ENCODE measurements at regions not wholly inside any gene's neighbourhood (a gene's known extent, or its start where the extent isn't known, plus 50 kb on each side); places are given as distances from the start of the nearest gene placed in this dataset.

DNA sequence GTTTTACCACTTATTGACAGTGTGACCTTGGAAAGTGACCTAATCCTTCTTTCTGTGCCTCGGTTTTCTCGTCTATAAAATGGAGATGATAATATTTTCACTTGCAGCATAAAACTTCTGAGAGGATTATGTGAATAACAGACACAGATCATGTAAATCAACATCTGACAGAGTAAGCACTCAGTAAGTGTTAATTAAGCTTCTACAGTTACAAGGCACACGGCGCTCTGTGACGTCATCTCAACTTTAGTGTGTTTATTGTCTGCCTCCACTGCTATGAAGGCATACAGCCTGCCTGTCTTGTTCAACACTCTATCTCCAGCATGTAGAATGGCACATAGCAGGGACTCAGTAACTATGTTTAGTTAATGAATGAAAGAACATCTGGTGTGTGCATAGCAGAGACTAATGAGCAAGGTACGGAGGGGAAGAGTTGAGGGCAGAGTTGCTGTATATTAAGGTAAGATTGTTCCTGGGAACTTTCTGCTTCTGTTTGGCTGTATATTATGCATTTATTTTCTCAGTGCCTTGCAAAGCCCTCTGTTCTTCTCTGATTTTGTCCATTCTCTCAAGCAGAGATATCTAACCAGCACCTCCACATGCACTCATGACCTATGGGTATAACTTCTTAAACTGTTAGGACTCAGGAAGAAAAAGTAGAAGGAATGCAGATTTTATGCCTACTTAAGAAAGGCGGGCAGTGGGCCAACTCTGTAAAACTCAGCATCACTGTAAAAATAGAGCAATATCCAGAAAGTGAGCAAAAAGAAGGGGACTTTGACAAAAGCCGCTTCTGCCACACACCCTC, 66.4 kb upstream of the STMND1 start:
- Histone ChIP-seq H3K23ac (ENCODE audit: low read depth, low read length) (no peak overlapping the region), H2BK5ac (ENCODE audit: low read depth, low read length, poor library complexity, severe bottlenecking) (no peak overlapping the region), H3K27ac (ENCODE audit: insufficient read depth, low read length) (no peak overlapping the region), H3K9me1 (ENCODE audit: insufficient read depth, low read length) (peaks cover 10% of the 10 kb centered on the region; the same call in 1 of the 2 replicates), H2BK15ac (ENCODE audit: low read depth, low read length) (no peak overlapping the region; the same call in 2 of the 3 replicates), H3K14ac (replicated peaks; ENCODE audit: low read depth, low read length) (no peak overlapping the region), H2AK9ac (replicated peaks; ENCODE audit: low read depth, low read length, poor library complexity) (no peak overlapping the region), H2BK20ac (ENCODE audit: low read depth, low read length) (no peak overlapping the region), H2AFZ (replicated peaks; ENCODE audit: low read length, poor library complexity) (no peak overlapping the region), H3K4ac (ENCODE audit: low read depth, low read length) (no peak overlapping the region; the same call in 1 of the 2 replicates), H3K4me3 (ENCODE audit: insufficient read depth, low read depth, low read length) (no peak overlapping the region), H3K79me1 (ENCODE audit: low read depth in 1 of 2, low read length in 2 of 2) (no peaks in the 10 kb centered on the region), H2AK5ac (ENCODE audit: low read depth, low read length) (peak overlapping the region; percentile 36; the same call in 1 of the 2 replicates), H3K27me3 (ENCODE audit: control insufficient read depth, insufficient read depth, low read length) (no peaks in the 10 kb centered on the region), H3K9ac (ENCODE audit: low read depth, low read length) (no peak overlapping the region), H4K20me1 (ENCODE audit: insufficient read depth, low read length) (no peaks in the 10 kb centered on the region), H2BK120ac (ENCODE audit: low read depth, low read length) (no peak overlapping the region), H3K56ac (ENCODE audit: extremely low read depth, insufficient read depth, low read length) (no peak overlapping the region), H3K36me3 (ENCODE audit: control insufficient read depth, insufficient read depth, low read length) (no peaks in the 10 kb centered on the region), H4K5ac (ENCODE audit: low read depth, low read length) (no peak overlapping the region), H3K9me3 (ENCODE audit: control insufficient read depth, insufficient read depth, low read length) (no peaks in the 10 kb centered on the region), H4K8ac (ENCODE audit: low read depth in 2 of 2, low read length in 2 of 2) (no peak overlapping the region), H3K4me1 (ENCODE audit: control insufficient read depth, insufficient read depth, low read length) (peaks cover 7% of the 10 kb centered on the region), H3K18ac (ENCODE audit: low read depth, low read length) (no peak overlapping the region), H4K91ac (ENCODE audit: insufficient read depth, low read depth, low read length) (no peak overlapping the region), H3K4me2 (ENCODE audit: low read depth, low read length) (no peak overlapping the region)
- no peak for DNase-seq
- CTCF ChIA-PET, result no interaction called here
- WGBS, 2 experiments (ENCODE audit: extremely low coverage in 2 of 2, insufficient read length in 1 of 2), result 96% methylated on average over 4 of the region's 8 CpGs; no CpG with 5 or more reads in 1 of the 2 experiments
- POLR2A ChIA-PET (ENCODE audit: unreplicated experiment), result no interaction called here
- intact Hi-C loops (cut with micrococcal nuclease), result loop anchor here (10.0 kb wide), 1 partner anchor 51 kb away; no protein-coding TSS in a partner anchor
- TF ChIP-seq NFE2L2 (IDR thresholded peaks at IDR 0.05; ENCODE audit: low read depth, low read length) (no peak), CEBPB (IDR thresholded peaks at IDR 0.05; ENCODE audit: low read depth, low read length) (no peak), SMC3 (IDR thresholded peaks at IDR 0.05; ENCODE audit: low read depth, low read length) (no peak), MXI1 (IDR thresholded peaks at IDR 0.05; ENCODE audit: borderline replicate concordance, low read depth, low read length) (no peak)
- TF ChIP-seq, protein P1, sequence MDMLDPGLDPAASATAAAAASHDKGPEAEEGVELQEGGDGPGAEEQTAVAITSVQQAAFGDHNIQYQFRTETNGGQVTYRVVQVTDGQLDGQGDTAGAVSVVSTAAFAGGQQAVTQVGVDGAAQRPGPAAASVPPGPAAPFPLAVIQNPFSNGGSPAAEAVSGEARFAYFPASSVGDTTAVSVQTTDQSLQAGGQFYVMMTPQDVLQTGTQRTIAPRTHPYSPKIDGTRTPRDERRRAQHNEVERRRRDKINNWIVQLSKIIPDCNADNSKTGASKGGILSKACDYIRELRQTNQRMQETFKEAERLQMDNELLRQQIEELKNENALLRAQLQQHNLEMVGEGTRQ (IDR thresholded peaks at IDR 0.05; ENCODE audit: low read depth, low read length), result no peak
- in situ Hi-C loops (cut with MboI; ENCODE audit: low sequenced_read_pairs), result no loop called here
- ATAC-seq (ENCODE audit: low read depth), result no peak
- no TSS peak for BruUV-seq (replicated peaks)
- dilution Hi-C loops (cut with HindIII; ENCODE audit: low sequenced_read_pairs, unreplicated experiment), result no loop called here
